NCI-H2029 (cell line): ENCODE measurements at regions not wholly inside any gene's neighbourhood (a gene's known extent, or its start where the extent isn't known, plus 50 kb on each side); places are given as distances from the start of the nearest gene placed in this dataset.
"Not testable (repeated sequence)": the region's sequence is repeated elsewhere in the genome, so short reads cannot be mapped to it uniquely, and the experiment has no call there.

Experiments used
- DNase-seq: peaks from one replicate; lab custom pipeline; 2025; lab: John Stamatoyannopoulos, UW

DNA sequence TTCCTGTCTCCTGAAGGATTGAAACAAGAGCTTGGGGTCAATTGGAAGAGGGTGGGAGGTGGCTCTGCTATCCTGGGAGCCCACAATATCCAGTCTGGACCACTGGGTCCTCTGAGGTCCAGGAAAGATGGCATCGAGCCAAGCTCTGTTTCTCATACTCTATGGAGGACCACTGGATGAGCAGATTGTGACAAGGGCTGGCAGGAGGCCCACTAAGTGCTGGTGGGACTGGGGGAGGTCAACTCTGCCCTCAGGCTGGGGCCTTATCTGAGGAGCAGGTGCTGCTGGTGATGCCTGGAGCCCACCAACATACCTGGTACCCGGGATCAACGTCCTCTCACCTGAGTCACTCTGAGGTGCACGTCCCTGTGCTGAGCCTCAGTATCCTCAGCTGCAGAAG lies 142.4 kb downstream of the NDUFA10 start:
- no peak for DNase-seq

- DNase-seq = peak; percentile 61
Measured at GRCh38 chr2:239882331-239882732, 142.8 kb downstream of the NDUFA10 start.

GRCh38 chr2:239881561-239882320 lies 143.4 kb downstream of the NDUFA10 start:
- DNase-seq = peak; percentile 24

GRCh38 chr2:239881031-239881471 lies 144.1 kb downstream of the NDUFA10 start:
- DNase-seq = no peak

DNA sequence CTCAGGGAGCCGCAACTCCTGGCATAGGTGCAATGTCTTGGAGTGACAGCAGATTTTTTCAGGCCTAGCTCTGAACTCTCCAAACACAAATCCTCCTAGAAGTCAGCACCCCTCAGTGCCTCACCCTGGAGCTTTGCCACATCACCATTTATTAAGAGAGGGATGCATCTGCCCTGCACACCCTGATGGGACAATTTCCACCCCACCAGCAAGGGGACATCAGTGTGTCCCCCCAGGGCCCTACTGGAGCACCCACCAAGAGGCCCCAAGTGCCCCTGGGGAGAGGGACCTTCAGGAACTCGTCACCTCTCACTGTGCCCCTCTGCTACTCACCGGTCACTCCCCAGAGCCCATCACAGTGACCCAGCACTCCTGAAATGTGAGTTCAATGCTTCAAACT lies 144.7 kb downstream of the NDUFA10 start:
- no peak for DNase-seq

GRCh38 chr2:239879423-239880084 lies 145.6 kb downstream of the NDUFA10 start:
- DNase-seq = no peak

DNA sequence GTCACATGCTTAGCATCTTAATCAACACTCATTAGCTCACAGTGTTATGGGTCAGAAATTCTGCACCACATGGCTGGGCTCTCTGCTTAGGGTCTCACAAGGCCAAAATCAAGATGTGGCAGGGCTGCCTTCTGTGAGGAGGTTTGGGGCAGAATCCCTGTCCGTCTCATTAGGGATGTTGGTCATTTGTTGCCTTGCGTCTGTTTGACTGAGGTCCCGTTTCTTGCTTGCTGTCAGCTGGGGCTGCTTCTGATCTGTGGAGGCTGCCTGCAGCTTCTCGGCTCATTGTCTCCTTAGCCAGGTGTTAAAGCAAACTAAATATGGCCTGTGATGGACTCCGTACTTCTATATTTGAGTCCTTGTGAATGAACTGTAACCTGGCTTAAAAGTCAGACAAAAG lies 146.5 kb downstream of the NDUFA10 start:
- no peak for DNase-seq

DNA sequence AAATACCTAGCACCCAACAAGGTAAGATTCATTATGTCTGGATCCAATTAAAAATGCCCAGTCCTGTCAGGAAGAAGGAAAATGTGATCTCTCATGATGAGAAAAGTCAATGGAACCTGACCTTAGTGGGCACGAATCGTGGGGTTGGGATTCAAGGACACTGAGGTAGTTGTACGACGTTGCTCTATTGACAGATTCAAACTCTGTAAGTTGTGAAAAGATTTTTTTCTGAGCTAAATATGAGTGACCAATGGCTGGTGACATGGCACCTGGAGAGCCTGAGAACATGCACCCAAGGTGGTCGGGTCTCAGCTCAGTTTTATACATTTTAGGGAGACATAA lies 148.2 kb downstream of the NDUFA10 start:
- no peak for DNase-seq

- DNase-seq = no peak
Measured at GRCh38 chr2:239876271-239876947, 148.7 kb downstream of the NDUFA10 start.

GRCh38 chr2:239874636-239875356 lies 150.3 kb downstream of the NDUFA10 start:
- no peak for DNase-seq

DNA sequence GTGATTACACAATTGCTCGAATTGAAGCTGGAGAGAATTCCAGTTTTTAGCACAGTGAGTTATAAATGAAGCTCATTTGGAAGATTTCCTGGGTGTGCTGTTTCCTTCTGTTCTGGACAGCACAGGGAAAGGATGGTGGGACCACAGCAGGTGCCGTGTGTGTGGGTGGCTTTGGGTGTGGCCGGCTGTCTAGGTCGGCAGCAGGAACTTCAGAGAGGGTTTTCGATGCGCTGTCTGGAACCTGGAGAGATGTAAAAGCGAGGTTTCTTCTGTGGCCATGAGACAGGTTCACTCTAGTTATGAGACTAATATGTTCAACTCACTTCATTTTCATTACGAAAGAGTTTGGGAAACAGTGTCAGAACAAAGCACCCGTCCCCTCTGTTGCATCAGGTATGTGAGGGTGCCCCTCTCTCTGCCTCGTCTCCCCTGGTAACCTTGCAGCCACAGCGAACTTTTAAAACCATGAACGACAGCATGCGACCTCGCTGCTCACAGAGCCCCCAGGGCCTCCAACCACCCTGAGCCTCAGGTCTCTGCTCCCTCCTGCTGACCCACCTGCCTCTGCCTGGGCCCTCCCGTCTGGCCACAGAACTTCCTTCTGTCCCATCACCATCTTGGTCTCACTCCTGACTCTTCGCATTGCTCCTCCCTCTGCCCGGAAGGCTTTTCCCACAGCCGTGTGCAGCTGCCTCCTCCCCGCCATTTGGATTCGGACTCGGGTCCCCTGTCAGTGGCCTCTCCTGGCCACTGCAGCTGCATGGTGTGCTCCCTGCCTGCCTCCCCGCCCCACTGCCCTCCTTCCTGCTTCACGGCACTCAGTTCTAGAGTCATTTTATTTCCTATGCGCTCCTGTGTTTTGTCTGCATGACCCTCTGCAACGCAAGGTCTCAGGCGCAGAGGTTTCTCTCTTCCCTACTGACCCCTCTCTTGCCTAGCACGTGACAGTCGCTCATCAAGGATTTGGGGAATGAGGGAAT lies 151.2 kb downstream of the NDUFA10 start:
- DNase-seq = no peak

GRCh38 chr2:239871481-239872435 lies 153.4 kb downstream of the NDUFA10 start:
- no peak for DNase-seq

DNA sequence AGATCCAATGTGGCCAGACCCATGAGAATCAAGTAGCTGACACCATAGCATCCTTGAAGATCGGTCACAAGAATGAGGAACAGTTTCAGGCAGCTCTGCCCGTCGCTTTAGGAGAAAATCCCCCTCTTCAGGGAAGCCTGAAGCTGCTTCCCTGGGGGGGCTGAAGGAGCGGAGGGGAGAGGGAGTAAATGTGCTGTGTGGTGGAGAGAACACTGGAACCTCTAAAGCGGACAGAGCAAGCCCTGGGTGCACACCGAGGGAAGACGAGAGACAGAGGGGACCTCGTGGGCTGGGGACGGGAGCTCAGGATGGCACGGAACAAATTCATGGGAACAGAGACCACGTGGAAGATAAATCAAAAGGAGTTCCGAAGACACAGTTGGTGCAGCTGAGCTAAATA lies 154.3 kb downstream of the NDUFA10 start:
- no peak for DNase-seq

DNA sequence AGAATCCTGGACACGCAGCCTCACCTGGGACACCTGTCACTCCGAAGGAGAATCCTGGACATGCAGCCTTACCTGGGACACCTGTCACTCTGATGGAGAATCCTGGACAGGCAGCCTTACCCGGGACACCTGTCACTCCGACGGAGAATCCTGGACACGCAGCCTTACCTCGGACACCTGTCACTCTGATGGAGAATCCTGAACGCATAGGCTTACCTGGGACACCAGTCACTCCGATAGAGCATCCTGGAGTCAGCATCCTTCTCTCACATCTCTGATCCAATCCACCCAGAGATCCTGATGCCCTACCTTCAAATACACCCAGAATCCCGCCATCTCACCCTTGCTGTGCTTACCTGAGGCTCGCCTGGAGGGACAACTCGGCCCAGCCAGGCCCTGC lies 154.9 kb downstream of the NDUFA10 start:
- no peak for DNase-seq

GRCh38 chr2:239869272-239870155 lies 155.6 kb downstream of the NDUFA10 start:
- DNase-seq = no peak

DNA sequence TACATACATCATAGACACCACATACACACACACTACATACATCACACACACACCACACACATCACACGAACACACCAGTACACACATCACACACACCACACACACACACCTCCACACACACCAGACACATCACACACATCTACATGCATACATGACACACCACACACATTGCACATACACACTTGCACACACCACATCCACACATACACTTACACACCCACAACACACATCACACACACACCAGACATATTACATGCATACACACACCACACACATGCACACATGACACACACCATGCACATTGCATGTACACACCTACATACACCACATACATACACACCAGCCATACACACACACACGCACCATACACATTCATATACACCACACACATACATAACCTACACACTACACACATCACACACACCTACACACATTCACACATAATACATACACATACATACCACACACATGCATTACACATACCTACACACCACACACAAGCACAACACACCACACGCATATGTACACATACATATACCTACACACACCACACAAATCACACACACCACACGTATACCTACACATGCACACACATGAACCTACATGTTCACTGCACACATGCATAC lies 156.5 kb downstream of the NDUFA10 start:
- DNase-seq = no peak

DNA sequence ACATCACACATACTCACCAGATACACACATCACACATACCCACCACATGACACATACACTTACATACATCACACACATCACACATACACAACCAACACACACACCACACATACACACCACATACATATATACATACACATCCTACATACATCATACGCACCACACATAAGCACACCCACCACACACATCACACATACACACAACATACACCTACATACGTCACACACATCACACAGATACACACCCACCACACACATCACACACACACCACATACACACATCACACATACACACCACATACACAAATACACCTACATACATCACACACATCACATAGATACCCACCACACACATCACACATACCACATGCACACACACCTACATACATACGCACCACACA lies 158.4 kb downstream of the NDUFA10 start:
- no peak for DNase-seq

- DNase-seq = no peak
Measured at GRCh38 chr2:239866350-239866749, 158.8 kb downstream of the NDUFA10 start.

GRCh38 chr2:239865856-239866255 lies 159.3 kb downstream of the NDUFA10 start:
- DNase-seq = not testable (repeated sequence)
